HCT116 (cell line): ENCODE measurements at regions not wholly inside any gene's neighbourhood (a gene's known extent, or its start where the extent isn't known, plus 50 kb on each side); places are given as distances from the start of the nearest gene placed in this dataset.

Experiments
- ATAC-seq: fragments of 200-7000 bp; cut with Tn5 transposase; 2 replicates; pipeline ENCODE4 v1.9.1; 2020; ENCODE audit warnings: mild to moderate bottlenecking, moderate library complexity
- BruUV-seq: library from RNA; stranded (reverse); fragments of 400-500 nt; replicated peaks from 2 replicates; lab custom pipeline; 2021; lab: Mats Ljungman, UMichigan
- CTCF ChIA-PET: fragments of 300-600 bp; sonication (Branson Sonifier 250); formaldehyde crosslinking; loops from one replicate; lab custom pipeline; 2021; ENCODE audit warnings: antibody characterized with exemption; lab: Charles Lee
- POLR2A ChIA-PET: fragments of 300-600, 350-600 bp; sonication (Branson Sonifier 250); formaldehyde crosslinking; loops from one replicate; lab custom pipeline; 2021; ENCODE audit warnings: antibody characterized with exemption; lab: Charles Lee
- RAD21 ChIA-PET, 2 experiments: fragments of 300-600 bp; sonication (Branson Sonifier 250); formaldehyde crosslinking; loops; one replicate each; lab custom pipeline; 2023; ENCODE audit warnings: low total read pairs in 2 of 2; ENCODE audit not compliant: uncharacterized antibody in 2 of 2, unreplicated experiment in 2 of 2, low non-redundant PET in 1 of 2; lab: Charles Lee
- DNase-seq: peaks from one replicate; pipeline ENCODE4 v3.0.0-alpha.2; 2010; ENCODE audit warnings: low read depth, low spot score
- H2AFZ ChIP-seq: fragments of 200-600 bp; shearing (Covaris generic), sonication (generic); 2 replicates; pipeline ENCODE4 v1.6.1; 2017; ENCODE audit warnings: low read depth, mixed run types, mixed read lengths, antibody characterized with exemption, low read length; ENCODE audit not compliant: poor library complexity, severe bottlenecking
- H3K27ac ChIP-seq: 2 replicates; pipeline ENCODE4 v1.5.1; 2012; ENCODE audit warnings: low read depth, low read length
- H3K27me3 ChIP-seq: fragments of 200-600 bp; sonication (generic); 2 replicates; pipeline ENCODE4 v1.6.1; 2016; ENCODE audit warnings: mixed run types, low read length, mixed read lengths; ENCODE audit not compliant: insufficient read depth
- H3K36me3 ChIP-seq, 2 experiments: fragments of 200-500 bp in 1 of 2; fragments of 200-600 bp in 1 of 2; sonication (Bioruptor generic) in 1 of 2; sonication (generic) in 1 of 2; 2 replicates each; pipeline versions ENCODE4 v1.5.1 to v1.6.1; 2014 to 2016; ENCODE audit warnings: low read length in 2 of 2, inconsistent platforms in 1 of 2, mixed read lengths in 1 of 2, mixed run types in 1 of 2; ENCODE audit not compliant: insufficient read depth in 2 of 2, control insufficient read depth in 1 of 2
- H3K4me1 ChIP-seq, 2 experiments: fragments of 200-600 bp in 1 of 2; sonication (generic) in 1 of 2; 2 replicates each; pipeline versions ENCODE4 v1.5.1 to v1.6.1; 2012 to 2017; ENCODE audit warnings: low read length in 2 of 2, inconsistent platforms in 1 of 2, mild to moderate bottlenecking in 1 of 2, mixed read lengths in 1 of 2, mixed run types in 1 of 2, moderate library complexity in 1 of 2; ENCODE audit not compliant: insufficient read depth in 2 of 2, control insufficient read depth in 1 of 2
- H3K4me2 ChIP-seq: fragments of 200-600 bp; sonication (generic); 2 replicates; pipeline ENCODE4 v1.6.1; 2017; ENCODE audit warnings: mixed run types, low read length, mixed read lengths
- H3K4me3 ChIP-seq, 2 experiments: fragments of 200-600 bp in 1 of 2; sonication (generic) in 1 of 2; replicated peaks in 1 of 2; 2 replicates each; pipeline ENCODE4 v1.5.1; 2011 to 2016; ENCODE audit warnings: low read length in 2 of 2, control low read depth in 1 of 2, low read depth in 1 of 2, mild to moderate bottlenecking in 1 of 2, mixed read lengths in 1 of 2, mixed run types in 1 of 2
- H3K79me2 ChIP-seq: fragments of 200-600 bp; sonication (generic); 2 replicates; pipeline ENCODE4 v1.6.1; 2017; ENCODE audit warnings: mild to moderate bottlenecking, mixed run types, low read length, moderate library complexity, mixed read lengths; ENCODE audit not compliant: insufficient read depth
- H3K9ac ChIP-seq: fragments of 200-600 bp; sonication (generic); 2 replicates; pipeline ENCODE4 v1.6.1; 2016; ENCODE audit warnings: low read length, mixed read lengths
- H3K9me2 ChIP-seq: fragments of 200-600 bp; sonication (generic), shearing (Covaris generic); 2 replicates; pipeline ENCODE4 v1.6.1; 2017; ENCODE audit warnings: mixed run types, mild to moderate bottlenecking, moderate library complexity; ENCODE audit not compliant: insufficient read depth
- H3K9me3 ChIP-seq, 2 experiments: fragments of 200-500 bp in 1 of 2; fragments of 200-600 bp in 1 of 2; sonication (Bioruptor generic) in 1 of 2; sonication (generic) in 1 of 2; 2 replicates each; pipeline ENCODE4 v1.6.1; 2014 to 2017; ENCODE audit warnings: low read length in 2 of 2, mixed read lengths in 2 of 2, inconsistent platforms in 1 of 2, low read depth in 1 of 2, mild to moderate bottlenecking in 1 of 2, mixed run types in 1 of 2, moderate library complexity in 1 of 2; ENCODE audit not compliant: control insufficient read depth in 1 of 2, insufficient read depth in 1 of 2
- H4K20me1 ChIP-seq: fragments of 200-600 bp; sonication (generic), shearing (Covaris generic); 2 replicates; pipeline ENCODE4 v1.6.1; 2017; ENCODE audit warnings: mixed run types, mild to moderate bottlenecking, moderate library complexity; ENCODE audit not compliant: insufficient read depth
- ATF3 ChIP-seq: IDR thresholded peaks from 2 replicates; pipeline ENCODE4 v1.6.1; 2012
- CBX3 ChIP-seq: IDR thresholded peaks from 2 replicates; pipeline ENCODE4 v1.6.1; 2012; ENCODE audit warnings: low read depth
- CEBPB ChIP-seq: IDR thresholded peaks from 2 replicates; pipeline ENCODE4 v1.6.1; 2012; ENCODE audit warnings: low read depth
- EGR1 ChIP-seq: IDR thresholded peaks from 2 replicates; pipeline ENCODE4 v1.6.1; 2012; ENCODE audit warnings: low read depth
- EZH2 ChIP-seq: fragments of 200-600 bp; sonication (generic); IDR thresholded peaks from 2 replicates; pipeline ENCODE4 v1.6.1; 2017; ENCODE audit warnings: antibody characterized with exemption, mixed run types
- FOSL1 ChIP-seq: IDR thresholded peaks from 2 replicates; pipeline ENCODE4 v1.6.1; 2012; ENCODE audit warnings: low read depth
- JUND ChIP-seq: IDR thresholded peaks from 2 replicates; pipeline ENCODE4 v1.6.1; 2012
- MAX ChIP-seq: IDR thresholded peaks from 2 replicates; pipeline ENCODE4 v1.6.1; 2012
- POLR2A ChIP-seq: IDR thresholded peaks from 2 replicates; pipeline ENCODE4 v1.7.0; 2011; ENCODE audit warnings: borderline replicate concordance; ENCODE audit not compliant: insufficient read depth, insufficient read length; ENCODE audit errors: extremely low read depth
- SP1 ChIP-seq: IDR thresholded peaks from 2 replicates; pipeline ENCODE4 v1.6.1; 2012; ENCODE audit warnings: low read depth
- SRF ChIP-seq: IDR thresholded peaks from 2 replicates; pipeline ENCODE4 v1.6.1; 2012; ENCODE audit warnings: low read depth
- YY1 ChIP-seq: IDR thresholded peaks from 2 replicates; pipeline ENCODE4 v1.6.1; 2011; ENCODE audit warnings: low read length, low read depth, moderate library complexity, mild to moderate bottlenecking; ENCODE audit not compliant: insufficient replicate concordance; ENCODE audit errors: extremely low read depth
- ZBTB33 ChIP-seq: IDR thresholded peaks from 2 replicates; pipeline ENCODE4 v1.6.1; 2011; ENCODE audit warnings: mild to moderate bottlenecking, low read length, moderate library complexity; ENCODE audit not compliant: insufficient replicate concordance; ENCODE audit errors: extremely low read depth
- ZFX ChIP-seq: fragments of 450-650 bp; IDR thresholded peaks from 2 replicates; pipeline ENCODE4 v1.6.1; 2017
- ZNF274 ChIP-seq: fragments of 200-500 bp; sonication (Bioruptor generic); IDR thresholded peaks from 2 replicates; pipeline ENCODE4 v1.6.1; 2014; ENCODE audit warnings: mild to moderate bottlenecking, low read depth, low read length, inconsistent platforms
- intact Hi-C: fragments of 100-400 bp; cut with micrococcal nuclease; formaldehyde crosslinking; loops from 2 replicates; pipeline ENCODE4 v1.10.0; 2022

GRCh38 chr16:85278839-85279238 is 166.6 kb upstream of the CIBAR2 start:
- H3K9me2 ChIP-seq = no peaks in the 10 kb centered on the region
- TF ChIP-seq SP1 = no peak
- no peak for TF ChIP-seq JUND
- no peak for TF ChIP-seq CBX3
- TF ChIP-seq ZBTB33 = no peak
- no peak for TF ChIP-seq SRF
- no peak for TF ChIP-seq FOSL1
- TF ChIP-seq EZH2 = no peak
- TF ChIP-seq ZFX = no peak
- TF ChIP-seq ZNF274 = no peak
- TF ChIP-seq CEBPB = no peak
- no peak for TF ChIP-seq YY1
- TF ChIP-seq POLR2A = no peak
- no peak for TF ChIP-seq MAX
- no peak for TF ChIP-seq EGR1
- TF ChIP-seq ATF3 = no peak
- TF ChIP-seq, all 23 proteins: peak for 0
- Histone ChIP-seq H4K20me1 (no peaks in the 10 kb centered on the region; the same call in 1 of the 2 replicates), H3K4me1 (no peaks in the 10 kb centered on the region), H2AFZ (no peak overlapping the region), H3K4me3 (no peak overlapping the region), H3K27me3 (no peaks in the 10 kb centered on the region), H3K9me3 (no peaks in the 10 kb centered on the region), H3K36me3 (no peaks in the 10 kb centered on the region), H3K9ac (no peak overlapping the region), H3K4me2 (no peak overlapping the region), H3K27ac (no peak overlapping the region), H3K79me2 (no peaks in the 10 kb centered on the region)
- ChIA-PET POLR2A (no interaction called here), RAD21 (no interaction called here), CTCF (interaction anchor here (1.0 kb wide), 1 partner anchor 164 kb away, joined by 3 read pairs; no protein-coding TSS in a partner anchor)
- no peak for ATAC-seq
- no peak for DNase-seq
- intact Hi-C loops = no loop called here
- no TSS peak for BruUV-seq
